Muscle of back (tissue), 3 donors: ENCODE measurements at regions not wholly inside any gene's neighbourhood (a gene's known extent, or its start where the extent isn't known, plus 50 kb on each side); places are given as distances from the start of the nearest gene placed in this dataset.

Experiments
- DNase-seq, 3 donors: peaks; one replicate each; pipeline versions ENCODE4 v3.0.0 to v3.0.0-alpha.2; 2013

DNA sequence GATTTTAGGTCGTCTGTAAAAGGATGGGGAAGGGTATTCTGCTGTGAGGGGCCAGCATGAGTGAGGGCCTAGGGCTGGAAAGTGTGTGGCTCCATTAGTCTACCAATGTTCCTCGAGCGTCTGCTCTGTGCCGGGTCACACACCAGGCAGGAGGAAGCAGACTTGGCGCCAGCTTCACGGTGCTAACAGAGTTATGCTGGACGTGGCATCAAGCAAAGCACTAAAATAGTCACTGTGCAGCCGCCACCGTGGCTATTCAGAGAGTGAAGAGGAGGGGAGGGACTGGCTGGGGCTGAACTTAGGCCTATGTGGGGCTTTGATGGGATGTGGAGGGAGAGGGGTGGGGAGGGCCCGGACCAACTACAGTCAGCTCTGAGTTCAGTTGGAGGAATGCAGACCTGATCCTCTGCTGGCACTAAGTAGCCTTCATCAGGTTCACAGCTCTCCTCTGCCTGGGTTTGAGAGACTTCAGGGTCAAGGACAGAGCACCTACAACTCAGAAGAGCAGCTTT lies 83.9 kb upstream of the MSX1 start:
- no peak for DNase-seq

DNA sequence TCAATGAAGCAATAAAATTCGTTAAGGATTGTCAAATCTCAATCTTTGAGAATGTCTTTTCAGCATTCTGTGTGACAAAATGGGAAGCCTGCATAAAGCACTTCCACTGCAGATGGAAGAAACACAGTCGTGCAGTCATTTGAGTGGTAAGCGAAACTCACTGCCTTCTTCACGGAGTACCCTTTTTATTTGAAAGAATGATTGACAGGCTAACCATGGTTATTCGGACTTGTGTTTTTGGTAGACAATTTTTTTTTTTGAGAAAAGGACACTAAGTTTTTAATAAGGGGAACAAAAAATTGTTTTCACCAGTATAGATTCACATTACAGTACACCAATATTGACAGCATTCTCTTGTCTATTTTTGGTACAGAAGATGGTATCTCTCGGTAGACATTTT lies 86.9 kb upstream of the MSX1 start:
- no peak for DNase-seq

DNA sequence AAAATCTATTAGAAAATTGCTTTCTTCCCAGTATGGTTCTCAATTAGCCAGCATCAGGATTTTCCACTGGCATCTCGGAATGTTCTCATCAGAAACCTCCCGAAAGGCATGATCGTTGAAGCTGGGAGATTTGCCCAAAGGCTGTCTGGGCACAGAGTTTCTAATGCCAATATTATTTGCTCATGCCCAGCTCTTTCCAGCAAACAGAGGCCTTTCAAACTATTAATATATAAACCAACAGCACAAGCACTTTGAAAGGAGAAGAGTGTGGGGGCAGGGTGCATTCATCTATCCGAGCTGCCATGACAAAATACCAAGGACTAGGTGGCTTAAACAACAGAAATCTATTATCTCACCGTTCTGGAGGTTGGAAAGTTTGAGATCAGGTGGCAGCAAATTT lies 88.3 kb upstream of the MSX1 start:
- DNase-seq, result no peak

DNA sequence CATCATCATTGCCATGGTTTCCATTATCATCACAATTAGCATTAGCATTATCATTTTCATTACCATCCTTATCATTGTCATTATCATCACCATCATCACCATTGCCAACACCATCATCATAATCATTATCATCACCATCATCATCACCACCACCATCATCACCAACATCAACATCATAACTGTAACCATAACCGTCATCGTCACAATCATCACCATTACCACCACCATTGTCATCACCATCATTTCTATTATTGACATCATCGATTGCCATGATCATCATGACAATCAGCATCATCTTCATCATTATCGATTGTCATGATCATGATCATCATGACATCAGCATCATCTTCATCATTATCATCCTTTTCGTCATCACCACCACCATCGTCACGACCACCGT lies 88.9 kb upstream of the MSX1 start:
- no peak for DNase-seq

DNA sequence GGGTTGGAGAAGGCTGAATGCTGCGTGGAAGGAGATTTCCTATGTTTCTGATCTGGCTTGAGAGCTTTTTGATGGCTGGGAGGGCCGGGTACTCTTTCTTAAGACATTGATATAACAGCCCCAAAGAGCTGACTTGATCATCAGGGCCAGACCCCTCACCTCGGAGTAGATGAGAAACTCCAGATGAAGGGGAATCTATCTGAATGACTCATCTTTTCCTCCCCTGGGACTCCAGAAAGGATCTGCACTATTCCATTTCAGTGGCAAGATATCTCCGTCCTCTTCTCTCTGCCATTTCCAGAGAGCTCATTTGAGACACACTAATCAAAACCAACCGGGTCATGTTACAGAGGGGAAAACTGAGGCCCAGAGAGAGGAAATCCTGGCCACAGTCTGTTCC lies 92.9 kb upstream of the MSX1 start:
- DNase-seq, result peak in 1 of 3 donors; percentile 12

DNA sequence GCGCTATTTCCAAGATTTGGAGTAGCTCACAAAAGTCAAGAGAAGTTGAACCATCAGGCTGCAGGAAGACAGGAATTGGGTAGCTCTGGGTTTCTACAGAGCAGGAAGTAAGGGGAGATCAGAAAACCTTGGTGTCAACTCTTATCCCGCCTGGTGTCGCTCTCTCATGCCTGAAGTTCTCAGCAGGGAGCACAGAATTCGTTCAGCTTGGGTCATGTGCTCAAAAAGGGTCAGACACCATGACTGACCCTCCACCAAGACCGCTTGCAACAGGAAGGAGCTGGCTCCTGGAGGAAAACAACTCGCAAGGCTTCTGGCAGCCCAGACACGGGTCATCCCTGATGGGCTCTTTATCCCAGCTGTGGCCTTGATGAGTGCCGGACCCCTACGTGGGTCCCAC lies 93.7 kb upstream of the MSX1 start:
- DNase-seq, result no peak

DNA sequence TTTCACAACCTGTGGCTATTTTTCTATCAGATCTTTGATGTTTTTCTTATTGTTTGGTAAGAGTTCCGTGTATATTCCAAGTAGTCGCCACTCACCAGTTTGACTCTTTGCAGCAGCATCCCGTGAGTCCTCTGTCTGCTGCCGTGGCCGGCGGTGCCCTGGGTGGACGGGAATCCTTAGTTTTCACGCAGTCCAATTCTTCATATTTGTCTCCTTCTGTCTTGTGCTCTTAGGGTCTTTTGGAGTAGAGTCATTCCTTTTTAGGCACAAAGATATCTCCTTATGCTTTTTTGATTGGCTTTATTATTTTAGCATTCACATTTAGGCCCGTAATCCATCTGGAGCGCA lies 94.9 kb upstream of the MSX1 start:
- no peak for DNase-seq

DNA sequence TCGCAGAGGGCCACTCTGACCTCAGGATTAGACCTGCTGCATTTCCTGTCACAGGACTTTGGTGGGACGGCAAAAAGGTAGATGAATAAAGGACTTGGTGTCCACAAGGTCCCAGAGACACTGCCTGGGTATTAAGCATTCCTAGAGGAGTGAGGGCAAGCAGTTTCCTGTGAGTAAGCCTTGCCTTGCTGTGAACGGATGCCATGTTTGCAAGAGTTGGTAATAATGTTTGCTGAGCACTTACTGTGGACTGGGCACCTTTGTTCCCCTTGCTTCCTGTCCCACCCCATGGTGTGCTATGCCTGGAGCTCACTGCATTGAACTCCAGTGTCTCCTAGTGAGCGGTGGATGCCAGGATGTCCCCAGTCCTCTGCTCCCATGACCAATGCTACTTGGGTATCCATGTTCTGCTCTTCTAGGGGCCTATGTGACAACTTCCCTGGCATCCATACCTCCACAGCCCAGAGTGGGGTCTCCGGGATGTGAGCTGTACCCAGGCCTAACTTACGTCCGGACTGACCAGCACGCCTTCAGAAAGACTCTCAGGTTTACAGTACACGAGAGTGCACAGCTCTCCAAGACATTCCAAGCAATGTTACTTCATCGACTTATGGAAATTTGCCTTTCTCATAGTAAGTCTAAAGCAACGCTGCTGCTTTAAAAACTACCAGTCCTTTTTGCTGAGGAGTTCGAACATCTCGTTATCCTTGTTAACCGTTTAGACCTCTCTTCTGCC lies 95.5 kb upstream of the MSX1 start:
- no peak for DNase-seq

DNA sequence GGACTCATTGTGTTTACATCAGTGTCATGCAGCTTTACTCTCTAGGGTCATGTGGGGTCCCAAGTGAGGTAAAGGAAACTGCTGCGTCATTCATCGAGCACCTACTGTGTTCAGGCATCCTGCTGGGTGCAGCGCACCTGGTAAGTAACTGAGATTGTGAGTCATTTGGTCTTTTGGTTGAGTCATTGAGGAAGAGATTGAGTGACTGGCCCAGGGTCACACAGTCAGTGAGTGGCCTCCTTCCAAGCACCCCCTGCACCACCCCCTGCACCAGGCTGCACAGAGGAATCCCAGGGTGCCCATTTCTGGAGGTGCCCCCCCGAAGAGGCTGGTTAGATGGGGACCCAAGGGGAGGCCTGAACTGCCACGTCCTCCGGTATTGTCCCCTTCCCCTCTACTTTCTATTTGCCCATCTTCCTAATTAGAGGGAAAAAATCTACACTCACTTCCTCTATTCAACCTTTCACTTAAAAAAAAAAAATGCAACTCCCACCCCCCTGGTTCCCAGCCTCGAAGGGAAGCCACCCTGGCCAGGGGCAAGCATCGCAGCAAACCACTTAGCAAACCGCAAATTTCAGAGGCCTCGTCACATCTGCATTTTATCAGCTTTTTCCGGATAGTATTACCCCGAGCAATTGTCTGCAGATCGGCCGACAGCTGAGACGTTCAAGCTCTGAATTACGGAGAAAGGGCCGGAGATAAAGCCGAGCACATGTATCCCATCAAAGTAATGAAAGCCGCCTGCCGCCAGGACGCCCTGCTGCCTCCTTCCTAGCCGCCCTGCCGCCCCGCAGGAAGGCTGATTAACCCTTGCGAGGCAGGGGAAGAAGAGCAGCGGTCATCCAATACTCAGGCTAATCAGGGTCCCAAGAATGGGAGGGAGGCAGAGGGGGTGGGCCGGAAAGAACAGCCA lies 96.3 kb upstream of the MSX1 start:
- DNase-seq, result peak in 2 of 3 donors; percentile 42 to 72

DNA sequence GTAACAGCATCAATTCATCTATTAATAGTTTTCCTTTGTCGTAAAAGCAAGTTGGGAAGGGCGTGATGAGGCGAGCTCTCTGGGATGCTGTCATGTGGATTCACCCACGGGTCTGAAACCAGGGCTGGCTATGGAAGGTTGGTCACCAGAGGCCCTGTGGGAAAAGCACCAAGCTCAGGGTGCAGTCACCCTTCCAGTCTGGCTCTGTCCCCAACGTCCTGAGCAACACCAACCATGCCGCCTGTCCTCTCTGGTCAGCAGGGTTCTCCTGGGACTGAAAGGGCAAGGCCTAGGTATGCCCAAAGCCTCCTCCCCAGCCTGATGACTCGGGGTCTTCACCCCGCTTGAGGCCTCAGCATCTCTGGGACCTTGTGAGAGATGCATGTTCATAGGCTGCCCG lies 97.2 kb upstream of the MSX1 start:
- no peak for DNase-seq

DNA sequence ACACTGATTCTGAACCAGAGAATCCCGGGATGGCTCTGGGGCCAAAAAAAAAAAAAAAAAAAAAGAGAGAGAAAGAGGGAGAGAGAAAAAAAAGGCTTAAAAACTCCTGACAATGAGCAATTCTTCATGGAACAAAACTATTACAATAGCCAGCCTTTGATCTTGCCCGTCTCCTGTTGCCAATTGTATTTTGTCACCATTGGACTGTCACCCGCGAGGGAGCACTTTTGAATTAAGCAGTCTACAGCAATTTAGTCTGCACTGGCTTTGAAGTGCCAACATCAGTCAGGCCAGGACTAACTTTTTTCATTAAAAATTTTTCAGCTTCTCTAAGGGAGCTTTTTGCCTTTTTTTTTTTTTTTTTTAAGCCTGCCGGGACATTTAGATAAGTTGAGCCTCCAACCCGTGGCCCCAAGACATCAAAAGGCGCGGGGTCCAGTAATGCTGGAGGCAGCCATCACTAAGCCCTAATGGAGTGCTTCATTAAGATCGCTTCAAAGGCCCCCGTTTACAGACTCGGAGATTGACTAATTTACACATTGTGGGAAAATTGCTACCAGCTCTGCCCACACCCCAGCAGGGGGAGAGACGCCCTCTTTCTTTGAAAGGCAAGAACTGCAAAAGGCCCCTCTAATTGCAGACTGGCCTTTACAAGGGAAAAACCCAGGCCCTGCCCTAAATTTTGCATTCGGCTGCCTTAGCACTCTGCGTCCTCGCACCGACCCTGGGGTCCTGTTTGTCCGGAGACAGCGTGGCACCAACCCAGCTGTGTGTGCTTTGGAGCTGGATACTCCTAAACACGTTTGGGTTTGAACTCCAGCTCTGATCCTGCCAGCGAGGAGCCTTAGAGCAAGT lies 98.1 kb upstream of the MSX1 start:
- DNase-seq, result no peak

DNA sequence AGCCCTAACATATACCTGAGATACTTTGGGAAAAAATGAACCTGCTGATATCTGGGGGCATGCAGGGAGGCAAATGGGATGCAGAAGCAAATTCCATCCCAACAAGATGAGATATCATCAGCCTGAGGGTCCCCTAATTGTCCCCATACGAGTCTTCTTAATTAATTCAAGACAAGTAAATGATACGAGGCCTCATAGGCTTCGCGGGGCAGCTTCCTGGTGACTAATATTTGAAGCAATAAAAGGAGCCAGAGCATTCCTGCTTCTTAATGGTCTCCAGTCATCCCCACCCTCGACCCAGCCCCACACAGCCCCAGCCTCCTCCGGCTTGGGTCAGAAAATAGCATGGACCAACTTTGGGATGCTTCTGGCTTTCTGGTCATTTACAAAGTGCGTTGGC lies 99.6 kb upstream of the MSX1 start:
- no peak for DNase-seq

DNA sequence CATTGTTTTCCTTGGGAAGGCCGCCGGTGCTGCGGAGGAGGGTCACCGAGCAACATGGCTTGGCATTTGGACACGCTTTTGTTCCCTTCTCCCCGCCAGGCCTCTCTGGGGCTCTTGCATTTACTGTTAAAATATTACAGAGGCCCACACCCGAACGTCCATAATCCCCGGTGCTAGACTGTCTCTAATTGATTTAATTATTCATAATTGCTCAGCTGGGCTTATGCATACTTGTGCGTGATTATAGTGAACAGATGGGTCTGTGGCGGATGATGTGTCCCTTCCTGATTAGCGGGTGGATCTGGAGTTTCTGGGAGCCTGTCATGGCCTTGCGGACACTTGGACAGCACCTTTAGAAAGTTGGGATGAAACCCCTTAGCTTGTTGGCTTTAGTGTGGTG lies 100.2 kb upstream of the MSX1 start:
- DNase-seq, result no peak

DNA sequence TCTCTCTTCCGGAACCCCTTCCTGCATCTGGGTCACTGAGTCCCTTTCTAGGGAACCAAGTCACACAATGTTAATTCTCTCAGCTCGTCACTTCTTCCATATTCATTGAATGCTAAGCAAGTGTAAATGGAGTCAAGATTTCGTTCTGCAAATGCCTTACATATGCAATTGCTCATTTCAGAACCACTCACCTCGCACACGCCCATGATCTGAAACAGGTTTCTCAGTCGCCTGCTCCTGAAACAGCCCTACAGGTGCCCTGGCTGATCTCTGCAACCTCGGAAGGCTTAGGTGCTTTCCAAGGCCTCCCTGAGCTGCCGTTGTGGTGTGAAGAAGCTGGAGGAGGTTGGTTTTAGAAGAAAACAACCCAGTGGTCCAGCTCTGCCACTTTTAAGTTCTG lies 100.8 kb upstream of the MSX1 start:
- no peak for DNase-seq

DNA sequence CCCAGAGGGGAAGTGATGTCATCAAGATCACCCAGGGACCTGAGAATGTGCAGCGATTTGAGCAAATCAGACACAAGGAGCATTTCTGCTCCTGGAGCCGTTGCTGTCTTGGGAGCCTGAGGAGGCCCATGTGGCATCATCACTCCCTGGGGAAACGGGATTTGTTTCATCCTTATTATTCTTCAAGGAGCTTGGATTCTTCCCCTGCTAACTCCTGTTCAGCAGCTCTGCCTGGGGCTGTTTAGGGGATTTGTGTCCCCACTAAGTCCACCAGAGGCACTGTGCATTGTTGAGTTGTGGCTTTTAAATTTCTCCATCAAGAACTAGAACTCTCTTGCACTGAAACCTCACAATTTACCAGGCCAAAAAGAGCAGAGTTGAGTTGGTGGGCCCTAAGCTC lies 104.2 kb upstream of the MSX1 start:
- DNase-seq, result no peak

DNA sequence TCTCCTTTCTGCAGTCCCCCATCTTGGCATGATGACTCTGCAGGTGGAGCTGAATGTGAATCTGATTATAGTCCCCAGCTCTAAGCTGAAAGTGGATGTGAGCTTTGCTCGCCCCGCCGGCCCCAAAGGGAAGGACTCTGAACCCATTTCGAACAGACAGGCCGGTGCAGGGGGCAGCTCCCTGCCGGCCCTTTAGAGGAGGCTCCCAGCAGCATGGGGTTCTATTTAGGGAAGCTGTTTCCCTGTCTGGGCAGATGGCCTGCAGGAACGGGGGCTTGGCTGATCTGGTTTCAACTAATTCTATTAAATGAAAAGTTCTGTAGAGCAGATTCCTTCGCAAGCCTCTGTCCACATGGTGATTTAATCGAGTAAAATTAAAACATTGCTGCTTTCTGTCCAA lies 104.8 kb upstream of the MSX1 start:
- peak in 1 of 3 donors; percentile 57 for DNase-seq

DNA sequence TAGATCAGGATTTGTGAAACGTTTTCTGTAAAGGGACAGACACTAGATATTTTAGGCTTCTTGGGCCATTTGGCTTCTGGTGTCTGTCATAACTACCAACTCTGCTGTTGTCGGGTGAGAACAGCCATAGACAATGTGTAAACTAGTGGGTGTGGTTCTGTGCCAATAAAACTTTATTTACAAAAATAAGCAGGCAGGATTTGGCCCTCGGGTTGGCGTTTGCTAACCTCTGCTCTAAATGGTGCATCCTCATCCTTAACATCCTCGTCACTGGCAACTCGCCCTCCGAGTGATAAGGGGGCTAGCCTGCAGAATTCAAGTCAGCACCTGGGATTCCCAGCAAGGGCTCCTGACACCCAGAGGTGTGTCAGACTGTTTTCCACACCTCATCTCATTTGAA lies 105.8 kb upstream of the MSX1 start:
- no peak for DNase-seq

DNA sequence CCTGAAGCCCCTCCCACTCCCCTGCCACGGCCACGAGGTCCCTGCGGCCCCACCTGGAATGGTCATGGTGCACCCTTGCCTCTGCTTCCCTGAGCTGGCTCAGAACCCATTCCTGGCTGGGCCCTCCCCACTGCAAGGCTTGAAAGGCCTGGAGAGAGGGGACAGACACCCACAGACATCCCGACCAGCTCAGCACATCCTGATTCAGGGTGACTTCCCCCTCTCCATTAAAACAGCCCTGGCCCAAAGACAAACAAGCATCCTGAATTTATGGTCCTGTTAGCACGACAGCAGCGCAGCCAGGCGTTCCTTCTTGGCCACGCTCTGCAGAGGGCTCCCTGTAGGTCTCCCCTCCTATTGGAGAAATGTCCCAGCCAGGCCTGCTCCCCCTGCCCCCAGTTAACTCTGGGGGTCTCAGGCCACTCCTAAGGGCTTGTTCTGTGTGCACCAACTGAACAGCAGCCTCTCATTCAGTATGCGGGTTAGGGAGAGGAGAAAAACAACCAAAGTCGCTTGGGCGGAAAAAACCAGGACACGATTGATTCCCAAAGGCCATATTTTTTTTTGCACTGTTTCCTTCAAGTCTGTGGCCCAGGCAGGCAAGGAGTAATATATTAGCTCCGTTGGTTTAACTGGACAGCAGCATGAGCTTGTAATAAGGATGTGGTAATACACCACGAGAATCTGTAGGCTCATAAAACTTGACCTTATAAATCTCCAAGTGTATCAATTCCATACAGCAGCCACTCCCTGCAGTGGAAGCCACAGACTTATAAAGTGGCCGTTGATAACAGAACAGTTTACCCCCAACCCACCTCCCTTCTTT lies 106.7 kb upstream of the MSX1 start:
- peak in 1 of 3 donors; percentile 46 for DNase-seq

DNA sequence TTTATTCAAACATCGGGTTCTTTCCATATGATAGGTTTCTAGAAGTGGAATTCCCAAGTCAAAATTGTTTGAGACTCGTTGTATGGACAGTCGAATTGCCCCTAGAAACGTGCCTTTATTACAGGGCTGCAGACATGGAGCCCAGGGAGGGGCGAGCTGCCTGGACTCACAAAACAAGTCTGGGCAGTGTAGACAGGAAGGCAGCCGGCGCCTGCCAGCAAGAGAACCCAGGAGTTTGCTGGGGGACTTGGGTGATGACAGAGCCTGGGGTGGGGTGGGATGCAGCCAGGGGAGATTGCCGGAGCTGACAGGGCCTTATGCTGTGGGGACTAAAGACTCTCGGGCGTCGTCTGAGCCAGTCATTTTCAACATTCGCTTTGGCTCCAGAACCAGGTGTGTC lies 107.4 kb upstream of the MSX1 start:
- DNase-seq, result no peak

DNA sequence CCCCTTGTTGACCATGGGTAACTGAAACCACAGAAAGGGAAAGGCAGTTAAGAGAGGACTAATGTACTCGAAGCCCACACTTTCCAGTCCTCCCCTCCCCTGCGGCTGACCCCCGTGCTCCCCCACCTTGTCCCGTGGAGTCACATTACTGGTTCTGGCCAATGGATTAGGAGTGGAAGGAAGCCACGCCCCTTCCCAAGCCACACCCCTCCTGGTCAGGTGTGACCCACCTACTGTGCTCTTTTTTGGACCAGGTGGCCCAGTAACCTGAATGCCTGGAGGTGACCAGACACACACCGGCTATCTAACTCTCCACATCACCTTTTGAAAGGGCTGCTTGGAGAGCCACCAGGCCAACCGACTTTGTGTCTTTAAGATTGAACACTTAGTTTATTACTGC lies 109.3 kb upstream of the MSX1 start:
- DNase-seq, result no peak

DNA sequence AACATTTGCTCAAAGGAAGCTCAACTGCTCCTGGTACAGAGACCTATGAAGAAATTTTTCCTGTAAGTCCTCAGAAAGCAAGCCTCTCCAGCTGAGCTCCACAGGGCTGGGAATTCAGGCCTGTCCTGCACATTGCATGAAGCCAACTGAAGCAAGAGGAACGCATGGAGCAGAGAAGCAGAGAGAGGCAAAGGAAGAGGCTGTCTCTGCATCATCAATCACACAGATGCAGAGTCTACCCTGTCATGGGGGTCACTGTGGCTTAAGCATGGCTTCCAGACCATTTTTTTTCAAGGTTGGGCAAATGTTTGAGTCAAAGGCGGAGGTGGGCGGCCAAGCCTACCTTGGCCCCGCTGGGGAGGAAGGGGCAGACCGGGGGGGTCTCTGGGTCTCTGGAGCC lies 110.3 kb upstream of the MSX1 start:
- no peak for DNase-seq
